ENCODE measurements at regions not wholly inside any gene's neighbourhood (a gene's known extent, or its start where the extent isn't known, plus 50 kb on each side); places are given as distances from the start of the nearest gene placed in this dataset.

- no peak for TF ChIP-seq ZNF600 (tag by site-specific recombination; IDR thresholded peaks at IDR 0.05)
- no peak for TF ChIP-seq CTCF (tag by site-specific recombination; IDR thresholded peaks at IDR 0.05)
- TF ChIP-seq ZNF274 (IDR thresholded peaks at IDR 0.05; ENCODE audit: low read length) = no peak
- TF ChIP-seq ZNF274 (tag by site-specific recombination; IDR thresholded peaks at IDR 0.05; ENCODE audit: borderline replicate concordance) = no peak
- no peak for TF ChIP-seq ZNF596 (tag by site-specific recombination; IDR thresholded peaks at IDR 0.05)
- no peak for TF ChIP-seq ZNF10 (tag by site-specific recombination; IDR thresholded peaks at IDR 0.05)
- no peak for TF ChIP-seq ZNF548 (tag by site-specific recombination; IDR thresholded peaks at IDR 0.05)
- TF ChIP-seq PRDM4 (tag by site-specific recombination; IDR thresholded peaks at IDR 0.05) = no peak
- no peak for TF ChIP-seq ZNF555 (tag by site-specific recombination; conservative IDR thresholded peaks at IDR 0.05)
- no peak for TF ChIP-seq BCL11A (tag by site-specific recombination; IDR thresholded peaks at IDR 0.05; ENCODE audit: low read depth)
- no peak for TF ChIP-seq ZBTB49 (tag by site-specific recombination; IDR thresholded peaks at IDR 0.05; ENCODE audit: low read depth)
- no peak for TF ChIP-seq ZNF837 (tag by site-specific recombination; IDR thresholded peaks at IDR 0.05)
- TF ChIP-seq REST (tag by site-specific recombination; IDR thresholded peaks at IDR 0.05) = no peak
- no peak for TF ChIP-seq PRDM10 (tag by site-specific recombination; IDR thresholded peaks at IDR 0.05)
- no peak for TF ChIP-seq ZNF549 (tag by site-specific recombination; IDR thresholded peaks at IDR 0.05)
Observed at GRCh38 chr9:105158898-105159297, 85.6 kb upstream of the SLC44A1 start.
